ENCODE measurements at regions not wholly inside any gene's neighbourhood (a gene's known extent, or its start where the extent isn't known, plus 50 kb on each side); places are given as distances from the start of the nearest gene placed in this dataset.
"Not testable (repeated sequence)": the region's sequence is repeated elsewhere in the genome, so short reads cannot be mapped to it uniquely, and the experiment has no call there.

DNA sequence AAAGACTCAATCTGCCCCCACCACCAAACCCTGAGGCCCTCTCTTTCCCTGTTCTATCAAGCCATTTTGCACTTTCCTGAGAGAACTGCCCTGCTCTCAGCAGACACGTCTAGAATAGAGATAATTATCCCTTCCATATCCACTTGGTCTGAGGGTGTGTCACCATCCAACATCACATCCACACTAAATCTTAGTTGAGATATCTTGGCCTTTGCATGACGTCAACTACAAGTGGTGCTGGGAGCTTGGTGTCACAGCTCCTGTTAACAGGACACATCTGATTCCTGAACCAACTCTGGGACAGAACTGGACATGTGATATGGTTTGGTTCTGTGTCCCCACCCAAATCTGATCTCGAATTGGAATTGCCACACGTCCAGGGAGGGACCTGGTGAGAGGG lies 1109.2 kb downstream of the TMEM121 start:
- Histone ChIP-seq H3K4me1 (ENCODE audit: control insufficient read depth in 2 of 2, insufficient read depth in 2 of 2, low read length in 1 of 2) (no peaks in the 10 kb centered on the region), H3K4me3 (ENCODE audit: low read depth in 1 of 2, low read length in 2 of 2) (no peak overlapping the region), H3K9me3 (ENCODE audit: control insufficient read depth in 2 of 2, insufficient read depth in 1 of 2, low read depth in 1 of 2, low read length in 1 of 2) (peaks cover 0 to 3% of the 10 kb centered on the region in 2 donors), H3K27me3 (ENCODE audit: control insufficient read depth in 1 of 2, insufficient read depth in 2 of 2, low read length in 2 of 2) (peaks cover 0 to 2% of the 10 kb centered on the region in 2 donors), H3K36me3 (ENCODE audit: control insufficient read depth in 2 of 2, insufficient read depth in 2 of 2, low read length in 1 of 2) (no peaks in the 10 kb centered on the region), H3K27ac (ENCODE audit: low read depth in 2 of 2, low read length in 1 of 2) (no peak overlapping the region)
- 29% methylated on average over 4 of the region's 4 CpGs for WGBS, 2 donors

DNA sequence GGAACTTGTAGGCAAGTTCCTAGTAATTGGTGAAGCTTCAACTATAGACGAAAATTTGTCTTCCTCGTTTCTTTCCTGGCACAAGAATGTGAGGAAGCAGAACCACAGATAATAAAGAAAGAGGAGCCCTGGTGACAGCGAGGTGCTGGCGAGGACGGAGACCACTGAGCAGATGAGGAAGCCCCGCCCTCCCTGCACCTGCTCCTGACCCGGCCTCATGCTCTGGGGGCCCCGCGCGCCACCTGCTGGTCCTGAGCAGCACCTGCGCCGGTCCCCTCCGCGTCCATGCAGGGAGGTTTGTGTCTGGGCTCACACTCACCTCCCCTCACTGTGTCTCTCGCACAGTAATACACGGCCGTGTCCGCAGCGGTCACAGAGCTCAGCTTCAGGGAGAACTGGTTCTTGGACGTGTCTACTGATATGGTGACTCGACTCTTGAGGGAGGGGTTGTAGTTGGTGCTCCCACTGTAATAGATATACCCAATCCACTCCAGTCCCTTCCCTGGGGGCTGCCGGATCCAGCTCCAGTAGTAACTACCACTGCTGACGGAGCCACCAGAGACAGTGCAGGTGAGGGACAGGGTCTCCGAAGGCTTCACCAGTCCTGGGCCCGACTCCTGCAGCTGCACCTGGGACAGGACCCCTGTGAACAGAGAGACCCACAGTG lies 1112.5 kb downstream of the TMEM121 start:
- not testable (repeated sequence) for H3K36me3 ChIP-seq (ENCODE audit: control insufficient read depth in 2 of 2, insufficient read depth in 2 of 2, low read length in 1 of 2); H3K27me3 ChIP-seq (ENCODE audit: control insufficient read depth in 1 of 2, insufficient read depth in 2 of 2, low read length in 2 of 2); H3K27ac ChIP-seq (ENCODE audit: low read depth in 2 of 2, low read length in 1 of 2); H3K9me3 ChIP-seq (ENCODE audit: control insufficient read depth in 2 of 2, insufficient read depth in 1 of 2, low read depth in 1 of 2, low read length in 1 of 2); H3K4me3 ChIP-seq (ENCODE audit: low read depth in 1 of 2, low read length in 2 of 2); H3K4me1 ChIP-seq (ENCODE audit: control insufficient read depth in 2 of 2, insufficient read depth in 2 of 2, low read length in 1 of 2)
- WGBS, 2 donors = 56 to 57% methylated on average over 10 to 16 of the region's 25 CpGs

DNA sequence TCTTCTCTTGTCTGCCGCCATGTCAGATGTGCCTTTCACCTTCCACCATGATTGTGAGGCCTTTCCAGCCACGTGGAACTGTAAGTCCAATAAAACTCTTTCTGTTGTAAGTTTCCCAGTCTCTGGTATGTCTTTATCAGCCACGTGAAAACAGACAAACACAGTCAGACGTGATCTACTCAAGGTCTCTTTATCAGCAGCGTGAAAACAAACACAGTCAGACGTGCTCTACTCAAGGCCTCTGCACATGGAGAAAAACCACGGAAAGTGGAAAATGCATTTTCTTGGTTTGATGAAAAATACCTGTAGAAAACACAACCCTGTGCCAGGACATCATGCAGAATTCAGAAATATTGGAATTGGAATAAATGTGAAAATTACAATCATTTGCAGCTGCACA lies 1115.7 kb downstream of the TMEM121 start:
- H3K27me3 ChIP-seq (ENCODE audit: control insufficient read depth in 1 of 2, insufficient read depth in 2 of 2, low read length in 2 of 2) = no peaks in the 10 kb centered on the region
- WGBS, 2 donors = 39 to 50% methylated on average over 7 of the region's 7 CpGs
- H3K9me3 ChIP-seq (ENCODE audit: control insufficient read depth in 2 of 2, insufficient read depth in 1 of 2, low read depth in 1 of 2, low read length in 1 of 2) = peaks cover 0 to 3% of the 10 kb centered on the region in 2 donors
- no peak overlapping the region for H3K4me3 ChIP-seq (ENCODE audit: low read depth in 1 of 2, low read length in 2 of 2)
- H3K36me3 ChIP-seq (ENCODE audit: control insufficient read depth in 2 of 2, insufficient read depth in 2 of 2, low read length in 1 of 2) = no peaks in the 10 kb centered on the region
- H3K4me1 ChIP-seq (ENCODE audit: control insufficient read depth in 2 of 2, insufficient read depth in 2 of 2, low read length in 1 of 2) = no peaks in the 10 kb centered on the region
- no peak overlapping the region for H3K27ac ChIP-seq (ENCODE audit: low read depth in 2 of 2, low read length in 1 of 2)

DNA sequence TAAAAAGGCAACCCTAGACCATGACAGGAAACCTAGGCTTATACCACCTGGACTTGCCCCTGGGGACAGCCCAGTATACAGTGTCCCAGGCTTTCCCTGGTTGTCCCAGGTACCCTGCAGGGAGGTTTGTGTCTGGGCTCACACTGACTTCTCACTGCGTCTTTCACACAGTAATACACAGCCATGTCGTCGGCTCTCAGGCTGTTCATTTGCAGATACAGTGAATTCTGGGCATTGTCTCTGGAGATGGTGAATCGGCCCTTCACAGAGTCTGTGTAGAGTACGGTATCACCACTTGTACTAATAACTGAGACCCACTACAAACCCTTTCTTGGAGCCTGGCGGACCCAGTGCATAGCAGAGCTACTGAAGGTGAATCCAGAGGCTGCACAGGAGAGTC lies 1116.6 kb downstream of the TMEM121 start:
- 48 to 66% methylated on average over 5 to 6 of the region's 6 CpGs for WGBS, 2 donors
- H3K36me3 ChIP-seq (ENCODE audit: control insufficient read depth in 2 of 2, insufficient read depth in 2 of 2, low read length in 1 of 2); H3K27ac ChIP-seq (ENCODE audit: low read depth in 2 of 2, low read length in 1 of 2); H3K4me3 ChIP-seq (ENCODE audit: low read depth in 1 of 2, low read length in 2 of 2); H3K4me1 ChIP-seq (ENCODE audit: control insufficient read depth in 2 of 2, insufficient read depth in 2 of 2, low read length in 1 of 2); H3K9me3 ChIP-seq (ENCODE audit: control insufficient read depth in 2 of 2, insufficient read depth in 1 of 2, low read depth in 1 of 2, low read length in 1 of 2); H3K27me3 ChIP-seq (ENCODE audit: control insufficient read depth in 1 of 2, insufficient read depth in 2 of 2, low read length in 2 of 2): not testable (repeated sequence)

DNA sequence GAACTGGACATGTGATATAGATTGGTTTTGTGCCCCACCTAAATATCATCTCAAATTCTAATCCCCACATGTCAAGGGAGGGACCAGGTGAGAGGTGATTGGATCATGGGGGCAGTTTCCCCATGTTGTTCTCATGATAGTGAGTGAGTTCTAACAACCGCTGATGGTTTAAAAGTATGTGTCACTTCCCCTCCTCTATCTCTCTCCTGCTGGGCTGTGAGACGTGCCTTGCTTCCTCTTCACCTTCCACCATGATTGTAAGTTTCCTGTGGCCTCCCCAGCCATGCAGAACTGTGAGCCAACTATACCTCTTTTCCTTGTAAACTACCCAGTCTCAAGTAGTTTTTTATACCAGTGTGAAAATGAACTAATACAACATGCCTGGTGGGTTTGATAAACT lies 1122.5 kb downstream of the TMEM121 start:
- not testable (repeated sequence) for H3K4me3 ChIP-seq (ENCODE audit: low read depth in 1 of 2, low read length in 2 of 2); H3K4me1 ChIP-seq (ENCODE audit: control insufficient read depth in 2 of 2, insufficient read depth in 2 of 2, low read length in 1 of 2); H3K36me3 ChIP-seq (ENCODE audit: control insufficient read depth in 2 of 2, insufficient read depth in 2 of 2, low read length in 1 of 2); H3K27ac ChIP-seq (ENCODE audit: low read depth in 2 of 2, low read length in 1 of 2); H3K27me3 ChIP-seq (ENCODE audit: control insufficient read depth in 1 of 2, insufficient read depth in 2 of 2, low read length in 2 of 2); H3K9me3 ChIP-seq (ENCODE audit: control insufficient read depth in 2 of 2, insufficient read depth in 1 of 2, low read depth in 1 of 2, low read length in 1 of 2)
- WGBS, 2 donors = 20 to 28% methylated on average over 2 of the region's 2 CpGs

GRCh38 chr14:106651016-106651415 lies 1124.6 kb downstream of the TMEM121 start:
- Histone ChIP-seq H3K27ac (ENCODE audit: low read depth in 2 of 2, low read length in 1 of 2) (no peak overlapping the region), H3K4me1 (ENCODE audit: control insufficient read depth in 2 of 2, insufficient read depth in 2 of 2, low read length in 1 of 2) (no peaks in the 10 kb centered on the region), H3K27me3 (ENCODE audit: control insufficient read depth in 1 of 2, insufficient read depth in 2 of 2, low read length in 2 of 2) (no peaks in the 10 kb centered on the region), H3K36me3 (ENCODE audit: control insufficient read depth in 2 of 2, insufficient read depth in 2 of 2, low read length in 1 of 2) (no peaks in the 10 kb centered on the region), H3K9me3 (ENCODE audit: control insufficient read depth in 2 of 2, insufficient read depth in 1 of 2, low read depth in 1 of 2, low read length in 1 of 2) (no peaks in the 10 kb centered on the region), H3K4me3 (ENCODE audit: low read depth in 1 of 2, low read length in 2 of 2) (no peak overlapping the region)
- WGBS, 2 donors = 0 to 13% methylated on average over 1 of the region's 1 CpG

DNA sequence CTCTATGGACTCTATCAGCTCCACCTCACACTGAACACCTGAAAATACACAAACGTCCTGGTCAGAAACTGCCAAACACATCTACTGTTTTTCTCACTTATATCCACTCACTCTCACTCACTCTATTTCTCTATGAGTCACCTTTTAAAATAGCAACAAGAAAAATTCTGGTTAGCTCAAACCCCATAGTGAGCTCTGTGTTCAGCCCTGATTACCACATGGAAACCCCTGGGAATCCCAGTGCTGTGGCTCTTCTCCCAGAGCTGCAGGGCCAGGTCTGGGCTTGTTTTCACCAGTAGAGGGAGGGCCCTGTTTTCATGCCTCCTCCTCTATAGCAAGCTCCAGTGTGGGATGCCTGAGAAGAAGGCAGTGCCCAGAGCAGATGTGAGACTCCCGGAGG lies 1126.1 kb downstream of the TMEM121 start:
- Histone ChIP-seq H3K27me3 (ENCODE audit: control insufficient read depth in 1 of 2, insufficient read depth in 2 of 2, low read length in 2 of 2) (no peaks in the 10 kb centered on the region), H3K9me3 (ENCODE audit: control insufficient read depth in 2 of 2, insufficient read depth in 1 of 2, low read depth in 1 of 2, low read length in 1 of 2) (no peaks in the 10 kb centered on the region), H3K27ac (ENCODE audit: low read depth in 2 of 2, low read length in 1 of 2) (no peak overlapping the region), H3K4me1 (ENCODE audit: control insufficient read depth in 2 of 2, insufficient read depth in 2 of 2, low read length in 1 of 2) (no peaks in the 10 kb centered on the region), H3K4me3 (ENCODE audit: low read depth in 1 of 2, low read length in 2 of 2) (no peak overlapping the region), H3K36me3 (ENCODE audit: control insufficient read depth in 2 of 2, insufficient read depth in 2 of 2, low read length in 1 of 2) (no peaks in the 10 kb centered on the region)
- WGBS, 2 donors = 49 to 50% methylated on average over 2 of the region's 2 CpGs

GRCh38 chr14:106657460-106657859 lies 1131.1 kb downstream of the TMEM121 start:
- no peaks in the 10 kb centered on the region for H3K4me1 ChIP-seq (ENCODE audit: control insufficient read depth in 2 of 2, insufficient read depth in 2 of 2, low read length in 1 of 2)
- no peaks in the 10 kb centered on the region for H3K27me3 ChIP-seq (ENCODE audit: control insufficient read depth in 1 of 2, insufficient read depth in 2 of 2, low read length in 2 of 2)
- H3K27ac ChIP-seq (ENCODE audit: low read depth in 2 of 2, low read length in 1 of 2) = no peak overlapping the region
- 58 to 66% methylated on average over 8 of the region's 8 CpGs for WGBS, 2 donors
- H3K9me3 ChIP-seq (ENCODE audit: control insufficient read depth in 2 of 2, insufficient read depth in 1 of 2, low read depth in 1 of 2, low read length in 1 of 2) = no peaks in the 10 kb centered on the region
- H3K36me3 ChIP-seq (ENCODE audit: control insufficient read depth in 2 of 2, insufficient read depth in 2 of 2, low read length in 1 of 2) = no peaks in the 10 kb centered on the region
- no peak overlapping the region for H3K4me3 ChIP-seq (ENCODE audit: low read depth in 1 of 2, low read length in 2 of 2)

DNA sequence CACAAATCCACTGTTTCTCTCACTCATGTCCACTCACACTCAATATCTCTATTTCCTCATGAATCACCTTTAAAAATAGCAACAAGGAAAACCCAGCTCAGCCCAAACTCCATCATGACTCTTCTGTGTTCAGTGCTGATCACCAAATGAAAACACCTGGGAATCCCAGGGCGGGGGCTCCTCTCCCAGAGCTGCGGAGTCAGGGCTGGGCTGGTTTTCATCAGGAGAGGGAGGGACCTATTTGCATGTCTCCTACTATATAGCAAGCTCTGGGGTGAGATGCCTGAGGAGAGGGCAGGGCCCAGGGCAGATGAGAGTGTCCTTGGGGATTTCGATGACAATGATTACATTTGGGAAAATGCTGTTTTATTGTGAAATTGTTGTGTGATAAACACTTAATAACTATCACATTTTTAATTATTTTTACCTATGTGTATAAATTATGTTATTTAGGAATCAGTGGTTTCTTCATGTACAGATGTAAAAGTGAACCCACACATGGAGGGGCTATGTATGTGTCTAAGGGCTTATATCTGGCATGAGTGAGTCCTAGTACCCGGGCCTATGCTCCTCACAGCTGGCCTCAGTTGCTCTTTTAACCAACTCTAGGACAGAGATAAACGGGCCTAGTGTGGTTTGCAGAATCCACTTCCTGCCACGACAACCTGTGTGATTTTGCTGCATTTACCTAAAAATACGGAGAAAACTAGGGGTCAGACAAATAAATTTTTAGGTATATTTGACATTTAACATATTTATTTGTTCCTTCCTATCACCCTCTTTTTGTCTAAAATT lies 1131.9 kb downstream of the TMEM121 start:
- not testable (repeated sequence) for H3K27me3 ChIP-seq (ENCODE audit: control insufficient read depth in 1 of 2, insufficient read depth in 2 of 2, low read length in 2 of 2); H3K27ac ChIP-seq (ENCODE audit: low read depth in 2 of 2, low read length in 1 of 2); H3K4me3 ChIP-seq (ENCODE audit: low read depth in 1 of 2, low read length in 2 of 2); H3K36me3 ChIP-seq (ENCODE audit: control insufficient read depth in 2 of 2, insufficient read depth in 2 of 2, low read length in 1 of 2); H3K9me3 ChIP-seq (ENCODE audit: control insufficient read depth in 2 of 2, insufficient read depth in 1 of 2, low read depth in 1 of 2, low read length in 1 of 2); H3K4me1 ChIP-seq (ENCODE audit: control insufficient read depth in 2 of 2, insufficient read depth in 2 of 2, low read length in 1 of 2)
- WGBS, 2 donors = 55% methylated on average over 7 of the region's 7 CpGs

DNA sequence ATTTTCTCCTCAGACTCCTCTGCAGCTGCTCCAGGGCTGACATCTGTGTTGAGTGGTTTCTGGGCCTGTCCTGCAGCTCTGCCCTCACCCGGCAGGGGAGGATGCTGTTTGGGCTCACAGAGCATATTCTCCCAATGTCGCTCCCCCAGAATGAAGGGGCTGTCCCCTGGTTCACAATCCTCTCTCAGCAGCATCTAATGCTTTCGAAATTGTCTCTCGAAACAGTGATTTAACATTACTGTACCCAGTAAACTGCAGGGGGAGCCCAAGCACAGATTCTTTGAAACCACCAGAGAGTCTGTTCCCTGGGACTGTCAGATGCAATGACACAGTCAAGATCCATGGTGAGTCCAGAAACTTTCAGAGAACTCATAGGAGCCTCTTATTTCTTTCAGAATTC lies 1135.2 kb downstream of the TMEM121 start:
- not testable (repeated sequence) for H3K36me3 ChIP-seq (ENCODE audit: control insufficient read depth in 2 of 2, insufficient read depth in 2 of 2, low read length in 1 of 2); H3K9me3 ChIP-seq (ENCODE audit: control insufficient read depth in 2 of 2, insufficient read depth in 1 of 2, low read depth in 1 of 2, low read length in 1 of 2); H3K27ac ChIP-seq (ENCODE audit: low read depth in 2 of 2, low read length in 1 of 2); H3K27me3 ChIP-seq (ENCODE audit: control insufficient read depth in 1 of 2, insufficient read depth in 2 of 2, low read length in 2 of 2); H3K4me1 ChIP-seq (ENCODE audit: control insufficient read depth in 2 of 2, insufficient read depth in 2 of 2, low read length in 1 of 2); H3K4me3 ChIP-seq (ENCODE audit: low read depth in 1 of 2, low read length in 2 of 2)
- WGBS, 2 donors = 53 to 61% methylated on average over 4 of the region's 4 CpGs
